Superior temporal gyrus (tissue), 1 donor: ENCODE measurements at regions not wholly inside any gene's neighbourhood (a gene's known extent, or its start where the extent isn't known, plus 50 kb on each side); places are given as distances from the start of the nearest gene placed in this dataset.

Experiments
- DNase-seq: peaks from one replicate; pipeline ENCODE4 v3.0.0-alpha.2; 2016; ENCODE audit errors: extremely low spot score

- no peak for DNase-seq
Observed at GRCh38 chr1:221791846-221792245, 50.0 kb upstream of the DUSP10 start.
